ENCODE measurements at regions not wholly inside any gene's neighbourhood (a gene's known extent, or its start where the extent isn't known, plus 50 kb on each side); places are given as distances from the start of the nearest gene placed in this dataset.
A peak's percentile ranks its signal among the peaks of the same experiment; 100 is the strongest.
"Not testable (repeated sequence)": the region's sequence is repeated elsewhere in the genome, so short reads cannot be mapped to it uniquely, and the experiment has no call there.

- not testable (repeated sequence) for DNase-seq (ENCODE audit: extremely low read depth in 1 of 11, low read depth in 9 of 11, low spot score in 4 of 11)
These were observed 83.4 kb upstream of the C7orf33 start for GRCh38 chr7:148507064-148507573.

GRCh38 chr7:148507787-148508186 is 82.8 kb upstream of the C7orf33 start:
- no peak for DNase-seq (ENCODE audit: extremely low read depth in 1 of 11, low read depth in 9 of 11, low spot score in 4 of 11)

GRCh38 chr7:148514236-148514635 is 76.3 kb upstream of the C7orf33 start:
- no peak for DNase-seq (ENCODE audit: extremely low read depth in 1 of 11, low read depth in 9 of 11, low spot score in 4 of 11)

GRCh38 chr7:148515237-148515636 is 75.3 kb upstream of the C7orf33 start:
- DNase-seq (ENCODE audit: extremely low read depth in 1 of 11, low read depth in 9 of 11, low spot score in 4 of 11): no peak

DNA sequence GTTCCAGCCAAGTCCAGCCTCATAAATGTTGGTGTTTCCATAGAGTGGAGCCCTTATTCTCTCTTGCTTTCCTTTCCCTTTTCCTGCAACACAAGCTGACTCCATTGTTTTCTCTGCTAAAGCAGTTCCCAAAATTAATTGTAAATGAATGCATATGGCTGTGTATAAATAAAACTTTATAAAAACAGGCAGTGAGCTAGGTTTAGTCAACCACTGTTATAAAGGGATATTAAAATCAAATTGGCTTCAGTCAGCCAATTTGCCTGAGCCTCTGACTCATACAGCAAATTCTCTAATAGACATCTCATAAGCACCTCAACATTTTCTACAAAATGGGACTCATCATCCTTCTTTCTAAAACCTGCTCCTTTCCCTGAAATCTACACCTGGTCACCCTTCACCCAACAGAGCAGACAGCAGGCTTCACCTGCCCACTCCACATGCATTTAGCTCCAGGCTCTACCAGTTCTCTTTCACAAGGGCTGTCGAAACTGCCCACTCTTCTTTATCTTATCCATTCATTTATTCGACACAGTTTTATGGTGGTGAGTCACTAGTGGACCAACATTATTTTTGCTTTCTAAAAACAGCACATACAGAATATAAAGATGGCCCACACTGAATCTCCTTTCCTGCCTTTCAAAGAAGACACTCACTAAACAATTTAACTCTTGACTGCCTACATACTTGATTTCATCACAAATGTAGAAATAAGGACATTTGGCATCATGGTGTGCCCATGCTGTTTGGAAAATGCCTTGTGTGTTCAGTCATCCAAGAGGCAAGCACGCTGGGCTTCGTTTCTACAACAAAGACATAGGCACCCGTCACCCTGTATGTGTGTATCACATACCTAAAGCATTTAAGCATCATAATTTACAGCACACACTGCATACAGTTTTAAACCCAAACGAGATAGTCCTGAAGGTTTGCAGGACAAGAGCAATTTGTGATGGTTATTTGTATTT is 74.6 kb upstream of the C7orf33 start:
- no peak for DNase-seq (ENCODE audit: extremely low read depth in 1 of 11, low read depth in 9 of 11, low spot score in 4 of 11)

DNA sequence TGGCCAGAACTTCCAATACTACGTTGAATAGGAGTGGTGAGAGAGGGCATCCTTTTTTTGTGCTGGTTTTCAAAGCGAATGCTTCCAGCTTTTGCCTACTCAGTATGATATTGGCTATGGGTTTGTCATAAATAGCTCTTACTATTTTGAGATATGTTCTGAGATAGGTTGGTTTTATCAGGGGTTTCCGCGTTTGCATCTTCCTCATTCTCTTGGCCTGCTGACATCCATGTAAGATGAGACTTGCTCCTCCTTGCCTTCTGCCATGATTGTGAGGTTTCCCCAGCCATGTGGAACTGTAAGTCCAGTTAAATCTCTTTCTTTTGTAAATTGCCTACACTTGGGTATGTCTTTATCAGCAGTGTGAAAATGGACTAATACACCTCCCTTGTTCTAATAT is 71.2 kb upstream of the C7orf33 start:
- DNase-seq (ENCODE audit: extremely low read depth in 1 of 11, low read depth in 9 of 11, low spot score in 4 of 11): not testable (repeated sequence)

DNA sequence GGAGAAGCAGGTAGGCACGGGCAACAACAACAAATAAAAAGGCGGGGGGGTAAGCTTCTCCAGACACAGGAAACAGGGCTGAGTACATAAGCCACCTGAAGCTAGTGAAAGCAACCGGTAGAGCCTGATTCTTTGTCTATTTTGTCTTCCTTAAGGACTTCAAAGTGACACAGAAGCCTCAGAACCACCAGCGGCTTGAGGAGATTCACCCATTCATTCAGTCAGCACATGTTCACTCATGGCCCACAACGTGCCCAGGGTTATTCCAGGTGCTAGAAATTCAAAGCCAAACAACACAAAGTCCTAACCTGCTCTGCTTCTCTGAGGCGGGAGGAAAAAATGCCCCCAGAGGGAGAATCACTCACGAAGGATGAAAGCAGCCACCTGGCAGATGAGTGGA is 69.3 kb upstream of the C7orf33 start:
- no peak for DNase-seq (ENCODE audit: extremely low read depth in 1 of 11, low read depth in 9 of 11, low spot score in 4 of 11)

DNA sequence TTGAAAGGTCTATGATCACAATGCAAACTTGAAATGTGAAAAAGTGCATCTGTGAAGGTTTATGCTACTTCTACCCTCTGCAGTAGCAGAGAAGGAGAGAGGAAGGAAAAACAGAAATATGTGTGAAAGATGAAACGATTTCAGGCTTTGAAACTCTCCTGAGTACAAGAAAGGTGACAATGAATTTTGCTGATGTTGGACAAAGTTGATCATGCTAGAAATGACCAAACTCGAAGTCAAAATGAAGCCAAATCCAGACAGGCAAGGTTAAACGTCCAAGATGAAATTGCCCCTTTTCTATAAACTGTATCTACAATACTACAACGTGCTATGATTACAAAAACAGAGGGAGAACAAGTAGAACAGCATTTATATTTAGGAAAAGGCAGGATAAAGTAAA is 67.0 kb upstream of the C7orf33 start:
- DNase-seq (ENCODE audit: extremely low read depth in 1 of 11, low read depth in 9 of 11, low spot score in 4 of 11): no peak

- DNase-seq (ENCODE audit: extremely low read depth in 1 of 11, low read depth in 9 of 11, low spot score in 4 of 11): no peak
These were observed 65.9 kb upstream of the C7orf33 start for GRCh38 chr7:148524479-148525224.

DNA sequence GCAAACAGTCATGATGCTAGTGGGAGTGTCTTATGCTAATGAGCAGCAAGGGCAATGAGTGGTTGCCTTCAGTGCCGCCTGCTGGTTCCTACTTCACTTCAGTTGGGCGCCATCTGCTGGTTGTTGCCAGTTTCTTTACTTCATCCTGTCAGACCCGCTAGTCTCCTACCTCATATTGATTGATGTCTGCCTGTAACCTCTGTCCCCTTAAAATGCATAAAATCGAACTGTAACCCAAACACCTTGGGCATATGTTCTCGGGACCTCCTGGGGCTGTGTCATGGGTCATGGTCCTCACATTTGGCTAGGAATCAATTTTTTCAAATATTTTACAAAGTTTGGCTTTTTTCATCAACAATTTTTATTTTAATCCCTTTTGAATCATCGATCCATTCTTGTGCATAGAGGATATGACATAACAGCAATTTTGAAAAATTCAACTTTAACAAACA is 62.8 kb upstream of the C7orf33 start:
- DNase-seq (ENCODE audit: extremely low read depth in 1 of 11, low read depth in 9 of 11, low spot score in 4 of 11): peak in 8 of 11 donors; percentile 27 to 63 (median 42)

DNA sequence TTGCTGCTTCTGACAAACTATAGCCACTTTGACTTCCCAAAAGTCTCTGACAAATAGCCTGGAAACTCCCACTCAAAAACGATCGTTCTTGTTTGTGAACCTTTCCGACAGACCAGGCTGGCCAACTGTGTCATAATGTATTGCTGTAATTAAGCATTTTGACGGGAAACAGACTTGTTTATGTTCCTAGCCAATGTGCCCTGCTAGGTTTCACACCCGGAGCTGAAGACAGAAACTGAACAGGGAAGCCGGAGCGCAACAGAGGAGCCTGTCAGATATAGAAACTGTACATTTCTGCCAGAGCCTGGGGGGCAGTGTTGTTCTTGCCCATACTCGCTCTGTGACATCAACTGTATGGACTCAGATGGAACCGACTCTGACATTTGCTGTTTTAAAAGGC is 55.3 kb upstream of the C7orf33 start:
- peak in 10 of 11 donors; percentile 23 to 79 (median 62) for DNase-seq (ENCODE audit: extremely low read depth in 1 of 11, low read depth in 9 of 11, low spot score in 4 of 11)

- no peak for DNase-seq (ENCODE audit: extremely low read depth in 1 of 11, low read depth in 9 of 11, low spot score in 4 of 11)
These were observed 53.1 kb upstream of the C7orf33 start for GRCh38 chr7:148537435-148537834.

DNA sequence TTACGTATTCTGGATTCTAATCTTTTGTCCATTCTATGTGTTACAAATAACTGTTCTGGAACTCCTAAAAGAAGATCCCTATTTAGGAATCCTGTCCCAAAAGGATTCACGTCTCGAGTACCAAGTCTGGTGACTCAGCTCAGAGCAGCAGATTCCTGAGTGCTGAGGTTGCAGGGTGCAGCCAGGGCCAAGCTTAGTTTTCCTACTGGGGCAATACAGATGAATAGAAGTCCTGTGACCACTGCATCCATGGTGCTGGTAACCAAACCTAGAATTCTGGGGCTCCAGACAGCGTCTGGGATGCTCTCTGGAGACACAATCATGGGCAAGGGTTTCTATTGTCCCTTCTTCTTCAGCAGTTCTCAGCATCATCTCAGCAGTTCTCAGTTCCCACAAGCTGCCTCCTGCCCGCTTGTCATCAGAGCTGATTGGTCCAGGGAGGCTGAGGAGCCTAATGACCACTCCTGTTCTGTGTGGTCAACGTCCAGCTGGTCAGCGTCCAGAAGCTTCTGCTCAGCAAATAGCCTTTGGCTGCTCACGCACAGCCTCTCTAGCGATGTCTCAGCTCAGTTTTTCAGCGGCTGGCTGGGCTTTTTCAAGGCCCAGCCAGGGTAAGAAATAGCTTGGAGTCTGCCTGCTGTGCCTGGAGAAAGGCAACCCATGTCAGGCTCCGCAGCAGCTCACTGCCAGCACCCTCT is 50.4 kb upstream of the C7orf33 start:
- peak in 3 of 11 donors; percentile 8 to 24 (median 22) for DNase-seq (ENCODE audit: extremely low read depth in 1 of 11, low read depth in 9 of 11, low spot score in 4 of 11)
